Glutamatergic neuron (in vitro differentiated cells): ENCODE measurements at regions not wholly inside any gene's neighbourhood (a gene's known extent, or its start where the extent isn't known, plus 50 kb on each side); places are given as distances from the start of the nearest gene placed in this dataset.

ENCODE experiments used
- DNase-seq: peaks from one replicate; pipeline ENCODE4 v3.0.0; 2022
- H3K27ac Mint-ChIP-seq: one replicate; pipeline ENCODE4 v1.8.0; 2020; ENCODE audit warnings: mild to moderate bottlenecking, mixed read lengths, inconsistent platforms; ENCODE audit not compliant: unreplicated experiment
- H3K27me3 Mint-ChIP-seq: one replicate; pipeline ENCODE4 v1.8.0; 2020; ENCODE audit warnings: mild to moderate bottlenecking, moderate library complexity, mixed read lengths, inconsistent platforms; ENCODE audit not compliant: unreplicated experiment
- H3K36me3 Mint-ChIP-seq: one replicate; pipeline ENCODE4 v1.8.0; 2020; ENCODE audit warnings: mild to moderate bottlenecking, mixed read lengths, inconsistent platforms; ENCODE audit not compliant: unreplicated experiment
- H3K4me1 Mint-ChIP-seq: one replicate; pipeline ENCODE4 v1.8.0; 2020; ENCODE audit warnings: mild to moderate bottlenecking, low read depth, mixed read lengths, inconsistent platforms; ENCODE audit not compliant: unreplicated experiment
- H3K4me3 Mint-ChIP-seq: one replicate; pipeline ENCODE4 v1.8.0; 2020; ENCODE audit warnings: mild to moderate bottlenecking, mixed read lengths, inconsistent platforms; ENCODE audit not compliant: unreplicated experiment
- H3K9me3 Mint-ChIP-seq: one replicate; pipeline ENCODE4 v1.8.0; 2020; ENCODE audit warnings: mild to moderate bottlenecking, moderate library complexity, mixed read lengths, inconsistent platforms; ENCODE audit not compliant: unreplicated experiment
- CTCF ChIP-seq: fragments of 200-600 bp; sonication (generic); IDR thresholded peaks from one replicate; pipeline ENCODE4 v1.5.0; 2021; ENCODE audit not compliant: partially characterized antibody, unreplicated experiment

GRCh38 chr2:19550750-19551149 lies 192.3 kb upstream of the OSR1 start:
- TF ChIP-seq CTCF: no peak
- no peaks in the 10 kb centered on the region for H3K9me3 Mint-ChIP-seq

GRCh38 chr2:19549821-19550220 lies 191.4 kb upstream of the OSR1 start:
- Mint-ChIP-seq H3K27ac (no peak overlapping the region), H3K27me3 (no peaks in the 10 kb centered on the region), H3K36me3 (no peaks in the 10 kb centered on the region), H3K4me1 (no peaks in the 10 kb centered on the region), H3K4me3 (no peak overlapping the region), H3K9me3 (no peaks in the 10 kb centered on the region)
- no peak for TF ChIP-seq CTCF
- DNase-seq: no peak

More at GRCh38 chr2:19550750-19551149, 192.3 kb upstream of the OSR1 start:
- Mint-ChIP-seq H3K27ac (no peak overlapping the region), H3K27me3 (no peaks in the 10 kb centered on the region), H3K4me3 (no peak overlapping the region), H3K36me3 (no peaks in the 10 kb centered on the region), H3K4me1 (no peaks in the 10 kb centered on the region)
- DNase-seq: no peak

- TF ChIP-seq CTCF: no peak
- H3K27me3 Mint-ChIP-seq: no peaks in the 10 kb centered on the region
- no peak overlapping the region for H3K27ac Mint-ChIP-seq
- H3K4me1 Mint-ChIP-seq: no peaks in the 10 kb centered on the region
- no peaks in the 10 kb centered on the region for H3K9me3 Mint-ChIP-seq
- H3K4me3 Mint-ChIP-seq: no peak overlapping the region
- no peak for DNase-seq
- H3K36me3 Mint-ChIP-seq: no peaks in the 10 kb centered on the region
Observed at GRCh38 chr2:19548116-19548515, 189.7 kb upstream of the OSR1 start.

- TF ChIP-seq CTCF: no peak
- DNase-seq: no peak
- no peaks in the 10 kb centered on the region for H3K27me3 Mint-ChIP-seq
- H3K9me3 Mint-ChIP-seq: no peaks in the 10 kb centered on the region
- no peaks in the 10 kb centered on the region for H3K36me3 Mint-ChIP-seq
- H3K4me1 Mint-ChIP-seq: no peaks in the 10 kb centered on the region
- no peak overlapping the region for H3K4me3 Mint-ChIP-seq
- no peak overlapping the region for H3K27ac Mint-ChIP-seq
Observed at GRCh38 chr2:19547321-19547720, 188.9 kb upstream of the OSR1 start.

- TF ChIP-seq CTCF: no peak
- no peaks in the 10 kb centered on the region for H3K36me3 Mint-ChIP-seq
- no peaks in the 10 kb centered on the region for H3K9me3 Mint-ChIP-seq
- H3K27ac Mint-ChIP-seq: no peak overlapping the region
- H3K4me3 Mint-ChIP-seq: no peak overlapping the region
- no peaks in the 10 kb centered on the region for H3K4me1 Mint-ChIP-seq
- H3K27me3 Mint-ChIP-seq: no peaks in the 10 kb centered on the region
- DNase-seq: no peak
Observed at GRCh38 chr2:19545507-19545906, 187.1 kb upstream of the OSR1 start.
